HG02852 (cell line): ENCODE measurements at regions not wholly inside any gene's neighbourhood (a gene's known extent, or its start where the extent isn't known, plus 50 kb on each side); places are given as distances from the start of the nearest gene placed in this dataset.

Experiments
- ATAC-seq: cut with Tn5 transposase; IDR thresholded peaks from one replicate; pipeline ENCODE4 v1.9.1; 2021; ENCODE audit warnings: mild to moderate bottlenecking, moderate library complexity; ENCODE audit not compliant: unreplicated experiment

- ATAC-seq = no peak
Measured at GRCh38 chr7:136336932-136337331, 359.8 kb upstream of the MTPN start.

- ATAC-seq = no peak
Measured at GRCh38 chr7:136333636-136334035, 356.5 kb upstream of the MTPN start.

- no peak for ATAC-seq
Measured at GRCh38 chr7:136326045-136326609, 349.0 kb upstream of the MTPN start.

GRCh38 chr7:136325578-136325977 is 348.4 kb upstream of the MTPN start:
- no peak for ATAC-seq

- no peak for ATAC-seq
Measured at GRCh38 chr7:136325027-136325426, 347.9 kb upstream of the MTPN start.

GRCh38 chr7:136324073-136324704 is 347.0 kb upstream of the MTPN start:
- no peak for ATAC-seq

GRCh38 chr7:136312592-136312991 is 335.4 kb upstream of the MTPN start:
- ATAC-seq = no peak

GRCh38 chr7:136309407-136309806 is 332.2 kb upstream of the MTPN start:
- no peak for ATAC-seq

GRCh38 chr7:136308230-136308629 is 331.1 kb upstream of the MTPN start:
- ATAC-seq = no peak

- ATAC-seq = no peak
Measured at GRCh38 chr7:136303162-136303561, 326.0 kb upstream of the MTPN start.

GRCh38 chr7:136302049-136302448 is 324.9 kb upstream of the MTPN start:
- ATAC-seq = no peak

- ATAC-seq = no peak
Measured at GRCh38 chr7:136294977-136295376, 317.8 kb upstream of the MTPN start.

- no peak for ATAC-seq
Measured at GRCh38 chr7:136293841-136294391, 316.8 kb upstream of the MTPN start.

- peak; percentile 85 for ATAC-seq
Measured at GRCh38 chr7:136293272-136293671, 316.1 kb upstream of the MTPN start.

- ATAC-seq = no peak
Measured at GRCh38 chr7:136292365-136292764, 315.2 kb upstream of the MTPN start.

- no peak for ATAC-seq
Measured at GRCh38 chr7:136290351-136290750, 313.2 kb upstream of the MTPN start.

- no peak for ATAC-seq
Measured at GRCh38 chr7:136278057-136278456, 300.9 kb upstream of the MTPN start.

- ATAC-seq = no peak
Measured at GRCh38 chr7:136275794-136276193, 298.6 kb upstream of the MTPN start.

GRCh38 chr7:136274636-136275345 is 297.6 kb upstream of the MTPN start:
- ATAC-seq = no peak

GRCh38 chr7:136272934-136273333 is 295.8 kb upstream of the MTPN start:
- ATAC-seq = no peak

- ATAC-seq = no peak
Measured at GRCh38 chr7:136267822-136268221, 290.7 kb upstream of the MTPN start.

GRCh38 chr7:136266457-136266856 is 289.3 kb upstream of the MTPN start:
- ATAC-seq = no peak
